ENCODE measurements at regions not wholly inside any gene's neighbourhood (a gene's known extent, or its start where the extent isn't known, plus 50 kb on each side); places are given as distances from the start of the nearest gene placed in this dataset.

- WGBS, 2 experiments (ENCODE audit: insufficient coverage in 1 of 2, insufficient read length in 1 of 2), result 97 to 100% methylated on average over 2 to 5 of the region's 5 CpGs
- H3K4me3 Mint-ChIP-seq, result no peak overlapping the region
- no peaks in the 10 kb centered on the region for H3K27me3 ChIP-seq (ENCODE audit: control insufficient read depth, insufficient read depth, low read length, poor library complexity, severe bottlenecking)
- H3K4me1 Mint-ChIP-seq, result peaks cover 6% of the 10 kb centered on the region
- no peak overlapping the region for H3K4me3 ChIP-seq (ENCODE audit: low read length)
- no peak overlapping the region for H3K27ac Mint-ChIP-seq
- no peaks in the 10 kb centered on the region for H3K9me3 ChIP-seq (ENCODE audit: control insufficient read depth, low read length)
- peaks cover 1% of the 10 kb centered on the region for H3K9me3 Mint-ChIP-seq
- H3K27ac ChIP-seq (ENCODE audit: low read depth, low read length), result no peak overlapping the region
- H3K27me3 Mint-ChIP-seq (ENCODE audit: insufficient read depth), result no peaks in the 10 kb centered on the region
- peaks cover 4% of the 10 kb centered on the region for H3K4me1 ChIP-seq (ENCODE audit: control insufficient read depth, insufficient read depth, low read length)
- no peaks in the 10 kb centered on the region for H3K36me3 Mint-ChIP-seq (ENCODE audit: low read depth)
- no peak for TF ChIP-seq CTCF (conservative IDR thresholded peaks at IDR 0.05)
- H3K9ac ChIP-seq (ENCODE audit: extremely low read depth, low read length, poor library complexity, severe bottlenecking), result no peak overlapping the region
- DNase-seq, result no peak
- H3K36me3 ChIP-seq (ENCODE audit: control insufficient read depth, insufficient read depth, low read length), result no peaks in the 10 kb centered on the region
Measured at GRCh38 chr5:4159681-4160080, 564.0 kb downstream of the IRX1 start.

GRCh38 chr5:4164167-4164566 lies 568.5 kb downstream of the IRX1 start:
- no peak for TF ChIP-seq CTCF (conservative IDR thresholded peaks at IDR 0.05)
- peaks cover 4% of the 10 kb centered on the region for H3K4me1 ChIP-seq (ENCODE audit: control insufficient read depth, insufficient read depth, low read length)
- Mint-ChIP-seq H3K4me1 (peaks cover 6% of the 10 kb centered on the region), H3K27me3 (ENCODE audit: insufficient read depth) (no peaks in the 10 kb centered on the region), H3K36me3 (ENCODE audit: low read depth) (no peaks in the 10 kb centered on the region), H3K9me3 (no peaks in the 10 kb centered on the region), H3K27ac (no peak overlapping the region), H3K4me3 (no peak overlapping the region)
- H3K27me3 ChIP-seq (ENCODE audit: control insufficient read depth, insufficient read depth, low read length, poor library complexity, severe bottlenecking), result no peaks in the 10 kb centered on the region
- WGBS, 2 experiments (ENCODE audit: insufficient coverage in 1 of 2, insufficient read length in 1 of 2), result 94 to 100% methylated on average over 3 to 6 of the region's 6 CpGs
- H3K4me3 ChIP-seq (ENCODE audit: low read length), result no peak overlapping the region
- DNase-seq, result no peak
- no peaks in the 10 kb centered on the region for H3K9me3 ChIP-seq (ENCODE audit: control insufficient read depth, low read length)
- no peak overlapping the region for H3K27ac ChIP-seq (ENCODE audit: low read depth, low read length)
- H3K36me3 ChIP-seq (ENCODE audit: control insufficient read depth, insufficient read depth, low read length), result no peaks in the 10 kb centered on the region
- H3K9ac ChIP-seq (ENCODE audit: extremely low read depth, low read length, poor library complexity, severe bottlenecking), result no peak overlapping the region

- Histone ChIP-seq H3K27ac (ENCODE audit: low read depth, low read length) (no peak overlapping the region), H3K9ac (ENCODE audit: extremely low read depth, low read length, poor library complexity, severe bottlenecking) (no peak overlapping the region), H3K9me3 (ENCODE audit: control insufficient read depth, low read length) (peaks cover 20% of the 10 kb centered on the region), H3K4me3 (ENCODE audit: low read length) (no peak overlapping the region), H3K36me3 (ENCODE audit: control insufficient read depth, insufficient read depth, low read length) (no peaks in the 10 kb centered on the region), H3K4me1 (ENCODE audit: control insufficient read depth, insufficient read depth, low read length) (no peaks in the 10 kb centered on the region), H3K27me3 (ENCODE audit: control insufficient read depth, insufficient read depth, low read length, poor library complexity, severe bottlenecking) (no peaks in the 10 kb centered on the region)
- DNase-seq, result no peak
- no peak for TF ChIP-seq CTCF (conservative IDR thresholded peaks at IDR 0.05)
- Mint-ChIP-seq H3K27me3 (ENCODE audit: insufficient read depth) (no peaks in the 10 kb centered on the region), H3K27ac (no peak overlapping the region), H3K9me3 (peaks cover 23% of the 10 kb centered on the region), H3K4me3 (no peak overlapping the region), H3K4me1 (no peaks in the 10 kb centered on the region), H3K36me3 (ENCODE audit: low read depth) (no peaks in the 10 kb centered on the region)
- 90 to 95% methylated on average over 4 to 5 of the region's 5 CpGs for WGBS, 2 experiments (ENCODE audit: insufficient coverage in 1 of 2, insufficient read length in 1 of 2)
Measured at GRCh38 chr5:4180703-4181102, 585.1 kb downstream of the IRX1 start.

All from endodermal cell (in vitro differentiated cells).